ENCODE measurements at regions not wholly inside any gene's neighbourhood (a gene's known extent, or its start where the extent isn't known, plus 50 kb on each side); places are given as distances from the start of the nearest gene placed in this dataset.
"Not testable (repeated sequence)": the region's sequence is repeated elsewhere in the genome, so short reads cannot be mapped to it uniquely, and the experiment has no call there.

GRCh38 chr3:195999176-195999575 is 82.7 kb downstream of the TFRC start:
- H3K27me3 ChIP-seq; H3K4me1 ChIP-seq; DNase-seq; H3K36me3 ChIP-seq; H3K9me3 ChIP-seq; intact Hi-C loops (cut with DNase I; ENCODE audit: low total_unique reads); H3K27ac ChIP-seq; H3K4me3 ChIP-seq; in situ Hi-C loops (cut with MboI; ENCODE audit: low pct_ligation_motif_present in 1 of 4, low pct_unique_long_range_greater_than_20kb in 1 of 4, low sequenced_read_pairs in 3 of 4): not testable (repeated sequence)
- WGBS, 2 donors (ENCODE audit: low coverage in 1 of 2), result 97% methylated on average over 4 of the region's 6 CpGs; no CpG with 5 or more reads in 1 of the 2 donors

GRCh38 chr3:195996314-195996713 is 85.6 kb downstream of the TFRC start:
- H3K4me1 ChIP-seq; H3K4me3 ChIP-seq; H3K27ac ChIP-seq; DNase-seq; H3K36me3 ChIP-seq; H3K9me3 ChIP-seq; intact Hi-C loops (cut with DNase I; ENCODE audit: low total_unique reads); H3K27me3 ChIP-seq; in situ Hi-C loops (cut with MboI; ENCODE audit: low pct_ligation_motif_present in 1 of 4, low pct_unique_long_range_greater_than_20kb in 1 of 4, low sequenced_read_pairs in 3 of 4): not testable (repeated sequence)
- 60% methylated on average over 1 of the region's 18 CpGs; no CpG with 5 or more reads in 1 of the 2 donors for WGBS, 2 donors (ENCODE audit: low coverage in 1 of 2)

GRCh38 chr3:195994343-195994742 is 86.0 kb upstream of the TNK2 start:
- DNase-seq, result peak; percentile 52
- intact Hi-C loops (cut with DNase I; ENCODE audit: low total_unique reads); H3K9me3 ChIP-seq; H3K4me1 ChIP-seq; H3K27ac ChIP-seq; H3K4me3 ChIP-seq; H3K36me3 ChIP-seq; H3K27me3 ChIP-seq; in situ Hi-C loops (cut with MboI; ENCODE audit: low pct_ligation_motif_present in 1 of 4, low pct_unique_long_range_greater_than_20kb in 1 of 4, low sequenced_read_pairs in 3 of 4): not testable (repeated sequence)
- TF ChIP-seq CTCF (IDR thresholded peaks at IDR 0.05), result peak in 4 of 5 experiments; percentile 32 to 51 (median 46)
- WGBS, 2 donors (ENCODE audit: low coverage in 1 of 2), result 13% methylated on average over 3 of the region's 14 CpGs; no CpG with 5 or more reads in 1 of the 2 donors

GRCh38 chr3:195993671-195994070 is 85.3 kb upstream of the TNK2 start:
- H3K4me3 ChIP-seq; H3K4me1 ChIP-seq; H3K27me3 ChIP-seq; H3K36me3 ChIP-seq; H3K9me3 ChIP-seq; DNase-seq; in situ Hi-C loops (cut with MboI; ENCODE audit: low pct_ligation_motif_present in 1 of 4, low pct_unique_long_range_greater_than_20kb in 1 of 4, low sequenced_read_pairs in 3 of 4); intact Hi-C loops (cut with DNase I; ENCODE audit: low total_unique reads); H3K27ac ChIP-seq: not testable (repeated sequence)
- WGBS, 2 donors (ENCODE audit: low coverage in 1 of 2), result no CpG with 5 or more reads among the region's 11 CpGs

GRCh38 chr3:195992956-195993595 is 84.7 kb upstream of the TNK2 start:
- H3K4me3 ChIP-seq; DNase-seq; in situ Hi-C loops (cut with MboI; ENCODE audit: low pct_ligation_motif_present in 1 of 4, low pct_unique_long_range_greater_than_20kb in 1 of 4, low sequenced_read_pairs in 3 of 4); H3K36me3 ChIP-seq; H3K27me3 ChIP-seq; H3K27ac ChIP-seq; H3K4me1 ChIP-seq; intact Hi-C loops (cut with DNase I; ENCODE audit: low total_unique reads); H3K9me3 ChIP-seq: not testable (repeated sequence)
- WGBS, 2 donors (ENCODE audit: low coverage in 1 of 2), result 87 to 95% methylated on average over 3 to 17 of the region's 20 CpGs

- intact Hi-C loops (cut with DNase I; ENCODE audit: low total_unique reads); H3K27ac ChIP-seq; H3K9me3 ChIP-seq; in situ Hi-C loops (cut with MboI; ENCODE audit: low pct_ligation_motif_present in 1 of 4, low pct_unique_long_range_greater_than_20kb in 1 of 4, low sequenced_read_pairs in 3 of 4); H3K4me1 ChIP-seq; H3K4me3 ChIP-seq; H3K27me3 ChIP-seq; H3K36me3 ChIP-seq; DNase-seq: not testable (repeated sequence)
- WGBS, 2 donors (ENCODE audit: low coverage in 1 of 2), result 80 to 92% methylated on average over 2 to 11 of the region's 12 CpGs
These were observed 83.6 kb upstream of the TNK2 start for GRCh38 chr3:195991986-195992385.

GRCh38 chr3:195991243-195991642 is 82.9 kb upstream of the TNK2 start:
- in situ Hi-C loops (cut with MboI; ENCODE audit: low pct_ligation_motif_present in 1 of 4, low pct_unique_long_range_greater_than_20kb in 1 of 4, low sequenced_read_pairs in 3 of 4), result not testable (repeated sequence)

GRCh38 chr3:195990841-195991174 is 82.5 kb upstream of the TNK2 start:
- WGBS, 2 donors (ENCODE audit: low coverage in 1 of 2), result 39 to 45% methylated on average over 7 of the region's 7 CpGs
- intact Hi-C loops (cut with DNase I; ENCODE audit: low total_unique reads); H3K27me3 ChIP-seq; H3K36me3 ChIP-seq; DNase-seq; H3K4me1 ChIP-seq; H3K9me3 ChIP-seq; in situ Hi-C loops (cut with MboI; ENCODE audit: low pct_ligation_motif_present in 1 of 4, low pct_unique_long_range_greater_than_20kb in 1 of 4, low sequenced_read_pairs in 3 of 4): not testable (repeated sequence)
- Histone ChIP-seq H3K4me3 (peak overlapping the region in 3 of 4 donors; percentile 81 to 96 (median 88)), H3K27ac (peak overlapping the region; percentile 86 to 98 (median 93))

More at GRCh38 chr3:195991243-195991642, 82.9 kb upstream of the TNK2 start:
- H3K9me3 ChIP-seq; DNase-seq; H3K36me3 ChIP-seq; H3K27me3 ChIP-seq; intact Hi-C loops (cut with DNase I; ENCODE audit: low total_unique reads); H3K4me3 ChIP-seq; H3K4me1 ChIP-seq; H3K27ac ChIP-seq: not testable (repeated sequence)
- WGBS, 2 donors (ENCODE audit: low coverage in 1 of 2), result 90% methylated on average over 12 of the region's 12 CpGs; no CpG with 5 or more reads in 1 of the 2 donors

Measured in transverse colon (tissue), 4 donors.